ENCODE measurements at regions not wholly inside any gene's neighbourhood (a gene's known extent, or its start where the extent isn't known, plus 50 kb on each side); places are given as distances from the start of the nearest gene placed in this dataset.

GRCh38 chr11:70548976-70549375 lies 150.6 kb downstream of the CTTN start:
- DNase-seq (ENCODE audit: low read depth in 2 of 2): no peak
- H3K4me3 ChIP-seq (replicated peaks in 1 of 2; ENCODE audit: low read depth in 2 of 2, low read length in 2 of 2): no peak overlapping the region
- TF ChIP-seq CTCF (IDR thresholded peaks at IDR 0.05; ENCODE audit: low read depth, low read length): no peak

DNA sequence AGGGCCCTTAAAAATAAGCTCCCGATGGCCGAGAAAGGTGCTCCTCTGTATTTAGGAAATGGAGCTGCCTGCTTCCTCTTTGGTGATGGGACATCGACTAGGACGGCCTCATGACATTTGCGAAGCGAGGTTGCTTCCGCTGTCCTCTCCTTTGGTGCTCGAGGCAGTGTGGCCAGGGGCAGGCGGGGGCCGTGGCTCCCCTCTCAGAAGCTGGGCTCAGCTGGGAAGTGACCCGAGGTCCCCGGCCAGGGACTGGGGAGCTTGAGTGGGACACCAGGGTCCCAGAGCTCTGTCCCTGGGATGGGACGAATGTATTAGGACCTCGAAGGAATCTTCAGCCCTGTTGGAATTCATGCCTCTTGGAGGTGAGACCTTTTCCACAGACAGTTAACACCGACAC lies 151.1 kb downstream of the CTTN start:
- H3K4me3 ChIP-seq (replicated peaks in 1 of 2; ENCODE audit: low read depth in 2 of 2, low read length in 2 of 2): no peak overlapping the region

DNA sequence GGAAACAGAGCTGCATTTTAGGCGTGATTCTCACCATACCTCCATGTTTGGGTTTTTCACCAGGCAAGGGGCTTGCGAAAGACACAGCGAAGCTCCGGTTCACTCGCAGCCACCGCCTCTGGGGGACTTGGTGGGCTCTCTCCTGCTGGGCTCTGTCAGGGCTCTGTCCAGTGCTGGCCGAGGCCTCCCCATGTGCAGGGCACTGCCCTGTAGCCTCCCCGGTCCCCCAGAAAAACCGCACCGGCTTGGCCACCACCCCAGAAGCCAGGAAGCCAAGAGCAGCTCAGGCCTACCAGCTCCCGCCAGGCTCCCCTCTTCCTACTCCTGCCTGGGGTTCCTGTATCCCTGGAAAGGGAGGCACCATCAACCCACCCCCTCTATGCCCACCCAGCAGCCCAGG lies 151.5 kb downstream of the CTTN start:
- no peak for DNase-seq (ENCODE audit: low read depth in 2 of 2)
- no peak for TF ChIP-seq CTCF (IDR thresholded peaks at IDR 0.05; ENCODE audit: low read depth, low read length)
- H3K4me3 ChIP-seq (replicated peaks in 1 of 2; ENCODE audit: low read depth in 2 of 2, low read length in 2 of 2): no peak overlapping the region

More for the DNA sequence above, 151.1 kb downstream of the CTTN start:
- no peak for TF ChIP-seq CTCF (IDR thresholded peaks at IDR 0.05; ENCODE audit: low read depth, low read length)
- DNase-seq (ENCODE audit: low read depth in 2 of 2): no peak

DNA sequence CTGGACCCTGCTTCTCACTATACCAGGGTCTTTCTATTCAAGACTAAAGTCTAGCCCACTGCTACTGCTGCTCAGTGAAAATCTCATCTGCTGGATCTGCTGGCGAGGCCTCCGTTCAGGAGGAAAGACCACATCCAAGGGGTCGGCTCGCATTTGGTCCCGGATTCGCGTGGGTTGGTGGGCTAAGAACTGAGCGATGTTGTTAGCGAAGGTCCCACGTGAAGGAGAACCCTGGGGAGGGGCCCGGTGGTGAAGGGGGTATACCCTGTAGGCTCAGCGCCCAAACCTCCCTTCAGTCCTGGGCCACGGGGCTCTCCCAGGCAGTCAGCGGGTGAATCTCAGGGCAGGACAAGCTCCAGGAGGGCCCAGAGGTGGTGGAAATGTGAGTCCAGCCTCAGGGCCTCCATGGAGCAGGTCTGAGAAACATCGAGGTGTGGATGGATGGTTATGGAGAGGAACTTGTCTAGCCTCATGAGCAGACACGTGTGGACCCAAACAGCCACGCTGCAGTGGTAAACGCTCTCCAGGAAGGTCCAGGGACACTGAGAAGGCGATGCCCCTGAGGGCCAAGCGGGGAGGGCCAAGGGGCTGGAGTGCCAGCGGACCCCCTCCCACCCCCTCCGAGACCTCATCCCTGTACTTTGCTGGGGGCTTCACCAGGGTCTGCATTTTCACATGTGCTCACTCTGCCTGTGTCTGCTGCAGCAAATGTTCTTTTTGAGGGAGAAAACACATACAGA lies 152.3 kb downstream of the CTTN start:
- TF ChIP-seq CTCF (IDR thresholded peaks at IDR 0.05; ENCODE audit: low read depth, low read length): no peak
- no peak for DNase-seq (ENCODE audit: low read depth in 2 of 2)
- H3K4me3 ChIP-seq (replicated peaks in 1 of 2; ENCODE audit: low read depth in 2 of 2, low read length in 2 of 2): no peak overlapping the region

DNA sequence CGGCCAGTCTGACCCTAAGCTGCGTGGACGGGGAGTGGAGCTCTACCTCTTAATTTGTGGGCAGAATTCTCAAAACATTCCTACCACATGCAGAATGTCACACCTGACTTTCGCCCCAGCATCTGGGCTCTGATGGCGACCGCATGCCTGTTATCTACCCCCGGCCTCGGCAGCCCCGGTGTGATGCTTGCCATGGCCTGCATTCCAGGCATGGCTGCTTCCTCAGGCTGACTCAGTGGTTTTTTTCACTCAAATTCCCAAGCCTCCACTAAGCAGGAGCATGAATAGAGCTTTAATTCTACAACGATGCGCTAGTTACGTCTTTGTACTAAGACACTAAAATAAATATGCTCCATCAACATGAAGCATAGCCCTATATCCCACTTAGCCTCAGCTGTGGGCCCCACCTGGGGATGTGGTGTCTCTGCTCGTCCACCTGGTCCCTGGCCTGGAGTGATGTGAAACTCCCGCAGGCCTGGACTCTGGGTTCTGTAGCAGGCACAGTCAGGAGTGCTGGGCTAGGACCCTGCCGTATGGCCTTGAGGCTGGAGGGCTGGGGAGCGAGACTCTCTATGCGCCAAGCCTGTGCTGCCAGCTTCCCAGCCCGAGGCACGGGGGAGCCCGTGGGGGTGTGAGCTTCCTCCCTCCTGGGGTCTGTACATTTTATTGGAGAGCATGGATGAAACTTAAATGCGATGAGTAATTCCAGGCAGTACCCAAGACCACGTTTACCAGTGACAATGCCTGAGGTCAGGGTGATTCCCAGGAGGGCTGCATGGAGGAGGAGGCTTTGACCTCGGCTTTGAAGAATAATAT lies 153.2 kb downstream of the CTTN start:
- H3K4me3 ChIP-seq (replicated peaks in 1 of 2; ENCODE audit: low read depth in 2 of 2, low read length in 2 of 2): no peak overlapping the region
- TF ChIP-seq CTCF (IDR thresholded peaks at IDR 0.05; ENCODE audit: low read depth, low read length): no peak
- DNase-seq (ENCODE audit: low read depth in 2 of 2): no peak

DNA sequence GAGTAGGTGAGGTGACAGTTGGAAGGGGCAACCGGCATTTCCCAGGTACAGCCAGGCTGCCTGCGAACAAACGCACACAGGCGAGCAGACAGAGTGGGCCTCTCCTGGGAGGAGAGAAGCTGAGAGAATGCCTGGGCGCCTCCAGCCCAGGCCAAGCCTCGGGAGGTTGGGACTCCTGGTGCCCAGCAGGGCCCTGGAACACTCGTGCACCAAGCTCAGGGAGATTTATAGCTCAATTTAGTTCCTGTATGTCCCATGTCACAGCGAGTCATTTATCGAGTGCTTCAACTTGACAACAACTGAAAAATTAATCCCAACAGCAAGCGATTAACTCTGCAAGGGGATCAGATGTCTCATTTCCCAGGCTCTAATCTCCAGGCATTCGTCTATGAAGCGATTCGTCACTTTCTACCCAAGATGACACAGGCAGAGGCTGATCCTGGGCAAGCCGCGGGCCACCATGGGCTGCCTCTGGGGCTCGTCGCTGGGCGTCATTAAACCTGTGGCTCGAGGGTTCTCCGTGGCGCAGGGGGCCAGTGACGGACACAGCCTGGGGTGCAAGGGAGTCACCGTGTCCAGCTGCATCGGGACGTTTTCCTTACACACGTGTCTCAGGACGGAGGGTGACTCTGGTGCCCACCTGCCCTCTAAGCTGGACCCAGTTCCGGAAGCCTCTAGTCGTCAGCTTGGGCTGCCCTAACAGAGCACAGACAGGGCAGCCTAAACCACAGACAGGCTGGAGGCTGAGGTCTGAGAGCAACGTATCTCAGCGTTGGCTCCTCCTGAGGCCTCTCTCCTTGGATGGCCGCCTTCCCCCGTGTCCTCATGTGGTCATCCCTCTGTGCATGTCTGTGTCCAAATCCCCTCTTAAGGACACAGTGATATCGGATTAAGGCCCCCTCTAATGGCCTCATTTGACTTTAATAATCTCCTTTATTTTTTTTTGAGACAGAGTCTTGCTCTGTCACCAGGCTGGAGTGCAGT lies 154.1 kb downstream of the CTTN start:
- no peak for DNase-seq (ENCODE audit: low read depth in 2 of 2)
- no peak overlapping the region for H3K4me3 ChIP-seq (replicated peaks in 1 of 2; ENCODE audit: low read depth in 2 of 2, low read length in 2 of 2)
- TF ChIP-seq CTCF (IDR thresholded peaks at IDR 0.05; ENCODE audit: low read depth, low read length): no peak

Measured in cardiac fibroblast (primary cell).